GM18909 (cell line): ENCODE measurements at regions not wholly inside any gene's neighbourhood (a gene's known extent, or its start where the extent isn't known, plus 50 kb on each side); places are given as distances from the start of the nearest gene placed in this dataset.

Experiments used
- ATAC-seq: cut with Tn5 transposase; IDR thresholded peaks from one replicate; pipeline ENCODE4 v1.9.1; 2021; ENCODE audit warnings: mild to moderate bottlenecking; ENCODE audit not compliant: unreplicated experiment, poor library complexity

DNA sequence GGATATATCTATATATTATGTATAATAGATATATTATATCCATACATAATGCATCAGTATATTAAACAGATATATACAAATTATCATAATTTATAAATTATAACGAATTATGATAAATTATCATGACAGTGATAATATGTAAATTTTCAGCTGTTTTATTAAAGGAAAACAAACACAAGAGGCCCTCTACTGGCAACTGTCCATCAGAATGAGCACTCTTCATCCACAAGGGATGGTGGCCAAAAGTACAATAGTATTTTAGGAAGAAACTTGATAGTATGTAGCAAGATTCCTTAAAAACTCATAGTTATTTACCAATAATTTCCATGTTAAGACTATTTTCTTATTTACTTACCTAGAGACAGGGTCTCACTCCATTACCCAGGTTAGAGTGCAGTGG, 113.3 kb upstream of the LPAR1 start:
- no peak for ATAC-seq

DNA sequence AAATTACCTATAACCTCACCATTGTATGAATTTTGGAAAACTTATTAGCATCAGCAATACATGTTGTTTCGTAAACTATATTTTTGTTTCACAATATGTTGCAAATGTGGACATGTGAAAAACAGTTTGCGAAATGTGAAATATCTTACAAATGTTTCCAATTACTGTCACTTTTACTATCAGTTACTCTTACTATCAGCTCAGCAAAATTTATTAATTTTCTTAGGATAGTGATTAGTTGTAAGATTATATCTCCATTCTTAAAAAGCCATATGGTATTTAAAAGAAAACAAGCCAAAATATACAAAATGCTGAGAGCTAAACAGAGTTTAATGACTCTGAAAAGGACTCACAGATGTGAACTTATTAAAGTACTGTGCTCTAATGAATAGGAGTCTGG, 111.9 kb upstream of the LPAR1 start:
- no peak for ATAC-seq

DNA sequence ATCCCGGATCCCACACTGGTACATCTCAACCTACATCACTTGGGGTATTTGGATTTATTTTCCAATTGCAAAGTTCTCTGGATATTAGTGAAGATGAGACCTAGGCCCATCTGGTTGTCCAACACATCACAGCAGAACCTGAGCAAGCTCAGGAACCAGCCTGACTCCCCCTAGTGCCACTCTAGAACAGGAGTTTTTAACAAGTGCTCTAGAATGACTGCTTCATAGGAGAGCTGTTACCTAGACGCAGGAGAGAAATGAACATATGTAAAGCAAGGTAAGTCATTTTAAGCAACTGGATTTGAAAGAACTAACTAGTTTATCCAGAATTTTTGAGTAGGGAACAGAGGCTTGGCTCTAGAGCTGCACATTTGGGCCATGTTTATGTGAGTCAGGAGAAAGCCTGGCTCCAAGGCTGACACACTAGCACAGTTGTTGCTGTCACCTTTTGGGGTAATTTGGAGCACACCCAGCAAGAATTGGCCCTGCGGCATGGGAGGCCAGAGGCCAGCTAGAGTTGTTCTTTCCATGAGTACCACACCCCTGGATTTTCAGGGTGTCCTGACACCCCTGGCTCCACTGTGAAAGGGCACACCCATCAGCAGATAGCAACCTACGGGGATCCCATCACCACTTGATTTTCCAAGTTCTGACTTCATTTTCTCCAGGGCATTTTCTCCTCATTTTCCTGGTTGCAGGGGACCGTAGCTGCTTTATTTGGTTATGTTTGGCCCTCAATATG, 110.9 kb upstream of the LPAR1 start:
- ATAC-seq, result peak; percentile 59

DNA sequence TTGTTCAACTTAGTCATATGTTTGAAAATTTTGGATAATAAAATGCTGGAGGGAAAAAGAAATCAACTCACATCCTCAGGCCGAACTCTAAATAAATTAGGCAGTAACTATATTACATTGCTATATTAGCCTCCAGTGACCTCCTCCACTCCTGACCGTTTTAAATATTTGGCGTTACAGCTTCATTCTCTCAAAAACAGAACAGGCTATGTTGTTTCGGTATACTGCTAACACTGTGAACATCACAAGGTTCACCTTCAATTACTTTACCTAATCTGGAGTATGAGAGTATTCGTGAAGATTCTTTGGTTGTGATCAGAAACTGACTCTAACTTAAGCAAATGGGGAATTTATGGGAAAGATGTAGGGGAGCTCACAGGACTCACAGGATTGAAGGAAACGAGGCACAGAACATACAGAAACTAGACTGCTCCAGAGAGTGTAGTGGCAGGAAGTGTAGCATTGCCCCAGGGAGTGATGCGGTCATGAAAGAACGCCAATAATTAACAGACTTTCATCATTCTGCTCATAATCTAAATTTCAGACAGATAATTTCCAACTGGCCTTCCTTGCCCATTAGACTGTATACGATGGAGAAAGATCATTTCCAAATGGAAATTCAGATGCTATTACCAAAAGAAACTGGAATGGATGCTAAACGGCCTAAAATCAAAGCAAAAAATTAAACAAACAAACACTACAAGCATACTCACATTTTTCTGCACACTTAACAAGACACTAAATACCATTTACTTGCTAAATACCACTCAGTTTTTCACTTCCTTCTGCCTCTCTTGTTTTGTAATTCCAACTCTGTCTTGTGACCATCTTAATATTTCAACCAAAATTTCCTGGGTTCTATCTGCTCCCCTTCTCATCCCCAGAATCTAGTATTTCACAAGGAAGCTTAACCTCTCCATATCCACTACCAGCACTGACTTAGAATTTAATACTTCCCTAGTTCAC, 110.1 kb upstream of the LPAR1 start:
- ATAC-seq, result peak; percentile 90

DNA sequence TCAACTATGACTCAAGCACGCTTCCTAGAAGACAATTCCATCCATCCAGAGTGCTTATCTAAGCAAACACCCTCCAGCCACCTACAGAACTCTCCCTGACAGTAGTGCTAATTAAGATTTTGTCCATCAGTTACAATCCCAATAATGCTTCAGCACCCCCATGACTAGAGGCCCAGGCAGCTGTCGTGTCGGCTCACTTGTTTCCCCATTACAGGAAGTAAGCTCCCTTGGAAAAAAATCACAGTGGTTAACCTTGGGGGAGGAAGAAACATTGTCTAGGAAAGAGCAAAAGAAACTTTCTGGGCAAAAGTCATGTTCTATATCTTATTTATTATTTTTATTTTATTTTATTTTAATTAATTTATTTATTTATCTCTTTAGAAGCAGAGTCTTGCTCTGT, 108.8 kb upstream of the LPAR1 start:
- ATAC-seq, result no peak

DNA sequence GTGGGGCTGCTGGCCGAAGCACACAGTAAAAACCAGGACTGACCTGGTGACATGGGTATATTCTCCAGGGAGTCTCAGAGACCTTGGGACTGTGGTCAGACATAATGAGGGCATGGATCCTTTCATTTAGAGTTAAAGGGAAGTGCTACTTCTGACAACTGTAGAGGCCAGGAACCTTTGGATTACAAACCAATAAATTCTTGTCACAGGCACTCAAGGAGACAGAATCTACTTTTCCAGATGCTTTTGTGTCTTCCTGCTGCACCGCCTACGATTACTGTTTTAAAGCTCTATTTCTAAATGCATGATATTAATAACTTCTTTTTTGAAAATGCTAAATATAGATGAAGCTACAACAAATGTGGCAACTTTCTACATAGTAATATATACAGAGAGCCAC, 106.5 kb upstream of the LPAR1 start:
- ATAC-seq, result no peak

DNA sequence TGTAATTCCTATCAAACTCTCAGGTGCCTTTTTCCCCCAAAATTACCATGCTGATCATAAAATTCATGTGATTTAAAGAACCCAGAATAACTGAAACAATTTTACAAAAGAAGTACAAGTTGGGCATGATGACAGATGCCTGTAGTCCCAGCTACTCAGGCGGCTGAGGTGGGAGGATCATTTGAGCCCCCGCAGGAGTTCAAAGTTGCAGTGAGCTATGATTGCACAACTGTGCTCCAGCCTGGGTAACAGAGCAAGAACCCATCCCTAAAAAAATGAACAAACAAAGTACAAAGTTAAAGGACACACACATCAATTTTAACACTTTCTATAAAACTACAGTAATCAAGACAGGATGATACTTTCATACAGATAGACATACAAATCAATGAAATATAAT, 97.9 kb upstream of the LPAR1 start:
- no peak for ATAC-seq

DNA sequence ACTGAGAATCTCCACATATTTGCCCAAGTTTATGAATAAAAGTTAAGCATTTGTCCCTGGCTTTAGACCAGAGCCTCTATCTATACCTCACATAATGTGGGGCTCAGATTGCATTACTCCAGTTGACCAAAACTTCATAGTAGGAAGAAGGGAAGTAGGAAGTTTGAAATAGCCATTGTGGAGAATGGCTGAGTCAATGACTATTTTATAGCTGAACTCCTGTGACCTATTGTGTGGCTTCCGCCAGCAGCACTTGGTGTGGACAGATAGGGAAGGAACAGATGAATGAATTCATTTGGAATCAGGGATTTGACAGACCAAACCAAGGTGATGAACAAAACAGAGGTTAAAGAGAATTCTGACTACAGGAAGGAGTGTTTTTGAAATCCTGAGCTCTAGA, 92.9 kb upstream of the LPAR1 start:
- ATAC-seq, result no peak

DNA sequence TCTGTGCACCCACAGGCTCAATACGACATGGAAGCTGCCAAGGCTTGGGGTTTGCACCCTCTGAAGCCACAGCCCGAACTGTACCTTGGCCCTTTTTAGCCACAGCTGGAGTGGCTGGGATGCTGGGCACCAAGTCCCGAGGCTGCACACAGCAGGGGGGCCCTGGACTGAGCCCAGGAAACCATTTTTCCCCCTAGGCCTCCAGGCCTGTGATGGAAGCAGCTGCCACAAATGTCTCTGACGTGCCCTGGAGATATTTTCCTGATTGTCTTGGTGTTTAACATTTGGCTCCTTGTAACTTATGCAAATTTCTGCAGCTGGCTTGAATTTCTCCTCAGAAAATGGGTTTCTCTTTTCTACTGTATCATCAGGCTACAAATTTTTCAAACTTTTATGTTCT, 82.3 kb upstream of the LPAR1 start:
- no peak for ATAC-seq

DNA sequence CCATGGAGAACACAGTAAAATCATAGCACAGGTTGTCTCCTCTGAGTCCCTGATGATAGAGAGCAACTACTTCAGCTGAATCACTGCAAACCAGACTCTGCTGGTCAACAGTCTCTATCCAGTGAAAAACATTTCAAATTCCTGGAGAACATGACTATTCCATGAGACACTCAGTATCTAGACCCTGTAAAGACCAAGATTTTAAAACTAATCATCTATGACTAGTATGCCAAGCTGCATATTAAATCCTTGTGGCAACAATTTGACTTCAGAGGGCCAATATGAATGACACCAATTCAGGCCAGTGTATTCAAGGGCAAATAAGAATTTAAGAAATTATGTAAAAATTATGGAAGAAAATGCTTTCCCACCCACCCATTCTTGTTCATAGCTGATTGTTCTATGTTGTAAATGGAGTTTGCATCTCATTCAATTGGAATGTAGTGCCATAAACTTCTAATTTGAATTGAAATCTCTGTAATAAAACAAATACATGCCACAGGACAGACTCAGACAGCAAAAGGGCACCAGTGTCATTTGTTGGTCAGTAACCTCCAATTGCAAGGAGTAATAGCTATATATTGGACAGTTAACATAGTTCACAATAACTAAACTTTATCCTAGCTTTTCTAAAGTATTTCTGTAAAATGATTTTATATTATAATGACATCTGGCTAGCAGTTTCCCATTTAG, 80.1 kb upstream of the LPAR1 start:
- ATAC-seq, result no peak

DNA sequence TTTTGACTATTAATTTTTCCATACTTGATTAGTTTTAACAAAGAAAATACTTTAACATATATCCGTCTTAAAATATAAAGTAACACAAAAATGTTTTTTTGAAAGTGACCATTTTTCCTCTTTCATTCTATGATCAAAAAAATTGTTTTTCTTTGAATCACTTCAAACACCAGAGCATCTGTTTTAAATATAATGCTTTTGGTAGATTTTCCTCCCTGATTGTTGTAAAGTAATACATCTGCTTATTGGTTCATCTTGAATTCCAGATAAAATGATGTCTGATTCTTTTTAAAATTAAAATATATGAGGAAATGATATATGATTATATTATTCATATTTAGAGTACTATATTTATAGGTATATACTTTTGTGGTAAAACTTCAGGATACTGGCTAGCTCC, 76.2 kb upstream of the LPAR1 start:
- ATAC-seq, result no peak

DNA sequence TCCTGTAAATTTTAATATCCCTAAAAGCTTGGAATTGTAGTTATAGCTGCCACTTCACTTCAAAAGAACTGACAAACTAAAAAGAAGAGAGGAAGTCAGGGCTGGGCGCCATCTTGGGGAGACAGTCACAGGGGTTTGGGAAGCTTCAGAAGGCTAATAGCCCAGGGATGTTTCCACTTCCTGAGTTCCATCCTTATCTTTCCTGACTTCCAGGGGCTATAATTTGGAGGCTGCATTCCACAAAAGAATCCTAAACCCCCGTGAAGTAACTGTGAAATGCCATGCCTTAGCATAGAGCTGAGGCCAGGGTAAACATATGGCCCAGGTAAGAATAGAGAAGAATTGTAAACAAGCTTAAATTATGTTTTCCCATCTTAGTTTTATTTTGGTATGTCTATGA, 75.4 kb upstream of the LPAR1 start:
- ATAC-seq, result no peak

DNA sequence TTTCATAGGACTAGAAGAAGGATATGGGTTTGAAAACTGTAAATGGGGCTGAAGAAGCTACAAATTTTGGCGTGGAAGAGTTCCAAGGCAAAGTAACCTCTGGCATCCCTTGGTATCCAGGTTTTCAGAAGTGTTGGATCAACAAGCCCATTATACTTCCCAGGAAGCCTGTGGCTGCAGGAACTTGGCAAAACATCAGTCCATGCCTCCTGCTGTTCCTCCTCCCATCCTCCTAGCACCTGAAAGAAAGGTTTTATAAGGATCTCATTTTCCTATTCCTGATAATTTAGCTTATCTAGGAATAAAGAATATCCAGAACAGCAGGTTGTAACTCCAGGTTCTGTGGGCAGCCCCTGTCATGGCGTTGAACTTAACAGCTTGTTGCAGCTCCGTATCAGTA, 72.5 kb upstream of the LPAR1 start:
- ATAC-seq, result no peak

DNA sequence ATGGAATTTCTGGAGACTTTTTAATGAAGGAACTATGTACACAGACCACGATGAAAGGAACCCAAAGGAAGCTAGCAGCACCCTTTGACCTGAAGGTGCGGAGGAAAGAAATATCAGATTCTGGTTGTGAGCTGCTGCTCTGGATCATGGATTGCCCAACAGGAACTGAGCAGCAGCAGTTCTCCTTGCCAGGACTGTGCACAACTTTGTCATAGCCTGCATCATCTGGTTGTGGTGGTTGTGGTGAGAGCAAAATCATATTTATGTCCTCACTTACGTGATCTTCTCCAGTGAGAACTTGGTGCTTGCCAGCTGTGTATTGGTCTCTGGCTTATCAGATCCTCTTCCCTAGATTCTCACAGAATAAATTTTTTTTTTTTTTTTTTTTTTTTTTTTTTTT, 70.7 kb upstream of the LPAR1 start:
- ATAC-seq, result no peak

DNA sequence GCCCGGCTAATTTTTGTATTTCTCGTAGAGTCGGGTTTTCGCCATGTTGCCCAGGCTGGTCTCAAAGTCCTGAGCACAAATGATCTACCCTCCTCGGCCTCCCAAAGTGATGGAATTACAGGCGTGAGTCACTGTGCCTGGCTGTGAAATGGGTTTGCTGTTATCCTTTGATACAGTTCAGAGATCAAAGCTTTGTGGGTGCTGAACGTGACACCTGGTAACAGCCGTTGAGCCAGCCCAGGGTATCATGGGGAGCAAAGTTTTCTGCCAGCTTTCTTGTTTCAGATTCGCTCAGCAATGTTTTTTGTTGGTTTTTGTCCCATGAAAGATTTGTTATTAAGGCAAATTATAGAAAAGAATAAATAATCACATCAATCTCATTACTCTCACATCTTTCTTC, 68.9 kb upstream of the LPAR1 start:
- no peak for ATAC-seq

DNA sequence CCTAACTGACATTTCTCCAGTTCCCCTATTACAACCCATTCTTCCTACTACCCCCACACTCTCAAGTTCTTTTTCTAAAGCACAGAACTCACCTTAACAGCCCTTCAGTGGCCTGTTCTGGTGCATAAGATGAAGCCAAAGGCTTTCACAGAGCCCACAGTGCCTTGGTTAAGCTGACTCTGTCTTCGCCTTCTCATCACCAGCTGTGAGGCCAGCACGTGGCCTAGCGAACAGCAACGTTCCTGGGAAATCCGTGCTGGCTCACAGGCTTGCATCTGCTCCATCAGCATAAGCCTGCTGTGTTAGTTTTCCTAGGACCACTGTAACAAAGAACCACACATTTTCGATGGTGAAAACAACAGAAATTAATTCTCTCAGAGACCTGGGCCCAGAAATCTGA, 67.9 kb upstream of the LPAR1 start:
- ATAC-seq, result no peak

DNA sequence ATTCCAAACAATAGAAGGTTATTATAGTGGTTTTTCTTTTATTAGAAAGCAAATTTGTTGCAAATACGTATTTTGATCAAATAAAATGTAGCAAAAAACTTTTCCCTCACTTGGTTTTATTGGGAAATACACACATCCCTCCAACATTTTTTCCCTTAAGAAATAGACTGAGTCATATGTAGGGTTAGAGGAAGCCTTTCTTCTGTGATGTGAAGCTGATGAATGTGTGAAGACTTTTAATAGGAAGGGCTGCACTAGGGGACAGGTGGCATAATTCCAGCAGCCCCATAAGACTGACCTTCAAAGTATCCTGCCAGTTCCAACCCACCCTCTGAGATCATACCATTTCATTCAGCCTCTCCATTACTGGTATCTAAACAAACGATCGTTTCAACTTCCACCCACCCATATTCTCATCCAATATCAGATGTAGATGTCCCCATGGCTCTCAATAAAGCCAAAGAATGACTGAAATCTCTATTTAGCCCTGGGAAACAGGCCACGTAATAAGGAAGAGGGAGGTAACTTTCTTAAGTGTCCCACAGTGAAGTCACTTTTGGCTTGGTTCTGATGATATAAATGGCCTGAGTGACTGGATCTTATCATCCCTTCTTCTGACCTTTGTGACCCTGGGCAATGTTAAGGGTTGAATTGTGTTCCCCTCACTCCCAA, 64.7 kb upstream of the LPAR1 start:
- ATAC-seq, result no peak

DNA sequence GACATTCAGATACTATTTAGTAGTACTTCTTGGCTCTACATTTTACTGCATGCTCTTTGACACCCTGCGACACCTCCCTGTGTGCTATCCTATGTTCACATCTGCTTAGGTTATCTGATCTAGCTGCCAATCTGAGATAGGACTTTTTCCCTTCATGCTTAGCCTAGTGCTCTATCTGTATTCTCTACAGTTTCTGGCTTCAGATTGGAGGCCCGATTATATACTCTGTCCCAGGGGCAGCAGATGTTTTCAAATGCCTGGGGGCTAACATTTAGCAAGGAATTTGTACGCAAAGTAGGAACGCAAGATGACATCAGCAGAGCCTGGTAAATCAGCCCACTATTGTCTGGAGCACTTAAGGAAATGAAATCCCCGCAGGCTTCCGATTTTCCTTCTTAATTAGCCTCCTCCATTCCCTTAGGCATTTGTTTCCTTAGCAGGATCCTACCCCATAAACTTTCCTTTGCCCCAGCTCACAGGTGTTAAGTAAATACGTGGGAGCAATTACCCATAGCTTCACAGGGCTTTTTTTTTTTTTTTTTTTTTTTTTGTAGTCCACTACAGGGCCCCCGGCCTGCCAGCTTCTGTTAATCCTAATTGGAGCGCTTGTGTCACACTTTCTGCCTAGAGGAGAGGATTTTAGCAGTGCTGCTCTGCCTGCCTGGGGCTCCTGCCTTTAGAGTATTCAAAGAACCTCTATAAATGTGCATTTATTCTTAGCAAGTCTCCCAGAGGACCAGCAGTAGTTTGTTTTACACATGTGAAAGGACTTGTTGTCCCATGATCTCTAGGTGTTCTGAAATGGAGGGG, 61.1 kb upstream of the LPAR1 start:
- ATAC-seq, result no peak

DNA sequence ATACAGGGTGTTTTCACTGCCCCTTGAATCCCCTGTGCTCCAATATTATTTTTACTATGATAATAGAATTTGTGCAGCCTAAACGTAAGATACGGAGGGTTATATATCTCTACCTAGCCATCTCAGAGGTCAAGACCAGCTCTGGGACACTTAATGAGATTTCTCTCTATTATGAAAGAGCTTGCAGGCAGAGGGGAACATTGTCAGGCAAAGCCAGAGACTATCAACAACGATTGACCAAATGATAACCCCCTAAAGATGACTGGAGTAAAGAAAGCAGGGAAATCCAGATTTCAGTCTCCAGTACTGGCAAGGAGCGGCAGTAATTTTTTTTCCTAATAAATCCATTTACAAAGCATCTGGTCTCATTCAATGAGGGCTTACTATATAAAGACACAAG, 59.8 kb upstream of the LPAR1 start:
- ATAC-seq, result no peak

DNA sequence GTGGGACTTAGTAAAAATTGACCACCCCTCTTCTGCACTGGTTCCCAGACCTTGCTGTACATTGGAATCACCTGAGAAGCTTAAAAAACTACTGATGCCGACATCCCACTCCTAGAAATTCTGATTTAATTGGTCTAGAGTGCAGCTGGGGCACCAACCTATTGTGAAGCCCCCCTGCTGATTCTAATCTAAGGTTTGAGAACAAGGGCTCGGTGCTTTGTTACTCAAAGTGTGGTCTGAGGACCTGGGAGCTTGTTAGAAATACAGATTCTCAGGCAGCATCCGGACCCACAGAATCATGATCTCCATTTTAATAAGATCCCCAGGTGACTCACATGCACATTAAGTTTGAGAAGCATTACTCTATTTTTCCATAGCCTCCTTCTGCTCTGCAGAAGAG, 57.8 kb upstream of the LPAR1 start:
- ATAC-seq, result no peak
